ENCODE measurements at regions not wholly inside any gene's neighbourhood (a gene's known extent, or its start where the extent isn't known, plus 50 kb on each side); places are given as distances from the start of the nearest gene placed in this dataset.

DNA sequence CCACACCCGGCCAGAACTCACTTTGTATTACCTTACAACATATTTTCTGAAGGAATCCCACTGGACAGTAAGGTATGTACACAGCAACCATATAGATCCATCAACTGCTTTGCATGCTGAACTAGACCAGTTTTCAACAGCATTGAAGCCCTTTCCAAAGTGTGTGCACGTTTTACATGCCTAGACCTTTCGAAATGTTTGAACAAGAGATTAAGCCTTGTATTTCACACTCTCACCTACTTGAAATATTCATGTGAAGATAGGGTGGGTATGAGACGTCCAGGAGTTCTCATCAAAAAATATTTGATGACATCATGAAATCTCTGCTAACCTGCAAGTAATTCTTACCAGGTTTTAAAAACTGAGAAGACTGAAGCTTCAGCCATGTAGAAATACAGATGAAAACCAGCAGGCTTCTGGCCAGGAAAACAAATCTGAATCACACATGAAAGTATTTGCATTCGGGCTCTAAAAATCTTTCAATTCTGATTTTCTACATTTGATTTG, 387.0 kb upstream of the PSMD7 start (continued):
- TF ChIP-seq, protein P1, sequence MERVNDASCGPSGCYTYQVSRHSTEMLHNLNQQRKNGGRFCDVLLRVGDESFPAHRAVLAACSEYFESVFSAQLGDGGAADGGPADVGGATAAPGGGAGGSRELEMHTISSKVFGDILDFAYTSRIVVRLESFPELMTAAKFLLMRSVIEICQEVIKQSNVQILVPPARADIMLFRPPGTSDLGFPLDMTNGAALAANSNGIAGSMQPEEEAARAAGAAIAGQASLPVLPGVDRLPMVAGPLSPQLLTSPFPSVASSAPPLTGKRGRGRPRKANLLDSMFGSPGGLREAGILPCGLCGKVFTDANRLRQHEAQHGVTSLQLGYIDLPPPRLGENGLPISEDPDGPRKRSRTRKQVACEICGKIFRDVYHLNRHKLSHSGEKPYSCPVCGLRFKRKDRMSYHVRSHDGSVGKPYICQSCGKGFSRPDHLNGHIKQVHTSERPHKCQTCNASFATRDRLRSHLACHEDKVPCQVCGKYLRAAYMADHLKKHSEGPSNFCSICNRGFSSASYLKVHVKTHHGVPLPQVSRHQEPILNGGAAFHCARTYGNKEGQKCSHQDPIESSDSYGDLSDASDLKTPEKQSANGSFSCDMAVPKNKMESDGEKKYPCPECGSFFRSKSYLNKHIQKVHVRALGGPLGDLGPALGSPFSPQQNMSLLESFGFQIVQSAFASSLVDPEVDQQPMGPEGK (CRISPR knock-in tag; IDR thresholded peaks at IDR 0.05): no peak
- TF ChIP-seq, protein P2, sequence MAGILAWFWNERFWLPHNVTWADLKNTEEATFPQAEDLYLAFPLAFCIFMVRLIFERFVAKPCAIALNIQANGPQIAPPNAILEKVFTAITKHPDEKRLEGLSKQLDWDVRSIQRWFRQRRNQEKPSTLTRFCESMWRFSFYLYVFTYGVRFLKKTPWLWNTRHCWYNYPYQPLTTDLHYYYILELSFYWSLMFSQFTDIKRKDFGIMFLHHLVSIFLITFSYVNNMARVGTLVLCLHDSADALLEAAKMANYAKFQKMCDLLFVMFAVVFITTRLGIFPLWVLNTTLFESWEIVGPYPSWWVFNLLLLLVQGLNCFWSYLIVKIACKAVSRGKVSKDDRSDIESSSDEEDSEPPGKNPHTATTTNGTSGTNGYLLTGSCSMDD (CRISPR knock-in tag; IDR thresholded peaks at IDR 0.05): no peak
- TF ChIP-seq AGO1 (IDR thresholded peaks at IDR 0.05; ENCODE audit: low read depth, low read length, poor library complexity, severe bottlenecking): no peak
- no peak for TF ChIP-seq ZNF337 (CRISPR knock-in tag; IDR thresholded peaks at IDR 0.05; ENCODE audit: borderline replicate concordance, low read depth)
- TF ChIP-seq POLR2AphosphoS5 (IDR thresholded peaks at IDR 0.05; ENCODE audit: low read depth, low read length): no peak
- TF ChIP-seq, protein P3, sequence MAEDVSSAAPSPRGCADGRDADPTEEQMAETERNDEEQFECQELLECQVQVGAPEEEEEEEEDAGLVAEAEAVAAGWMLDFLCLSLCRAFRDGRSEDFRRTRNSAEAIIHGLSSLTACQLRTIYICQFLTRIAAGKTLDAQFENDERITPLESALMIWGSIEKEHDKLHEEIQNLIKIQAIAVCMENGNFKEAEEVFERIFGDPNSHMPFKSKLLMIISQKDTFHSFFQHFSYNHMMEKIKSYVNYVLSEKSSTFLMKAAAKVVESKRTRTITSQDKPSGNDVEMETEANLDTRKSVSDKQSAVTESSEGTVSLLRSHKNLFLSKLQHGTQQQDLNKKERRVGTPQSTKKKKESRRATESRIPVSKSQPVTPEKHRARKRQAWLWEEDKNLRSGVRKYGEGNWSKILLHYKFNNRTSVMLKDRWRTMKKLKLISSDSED (CRISPR knock-in tag; IDR thresholded peaks at IDR 0.05): no peak
- peak; percentile 28; the same call in 1 of the 2 replicates for TF ChIP-seq MAFF (IDR thresholded peaks at IDR 0.05; ENCODE audit: low read depth, low read length)

DNA sequence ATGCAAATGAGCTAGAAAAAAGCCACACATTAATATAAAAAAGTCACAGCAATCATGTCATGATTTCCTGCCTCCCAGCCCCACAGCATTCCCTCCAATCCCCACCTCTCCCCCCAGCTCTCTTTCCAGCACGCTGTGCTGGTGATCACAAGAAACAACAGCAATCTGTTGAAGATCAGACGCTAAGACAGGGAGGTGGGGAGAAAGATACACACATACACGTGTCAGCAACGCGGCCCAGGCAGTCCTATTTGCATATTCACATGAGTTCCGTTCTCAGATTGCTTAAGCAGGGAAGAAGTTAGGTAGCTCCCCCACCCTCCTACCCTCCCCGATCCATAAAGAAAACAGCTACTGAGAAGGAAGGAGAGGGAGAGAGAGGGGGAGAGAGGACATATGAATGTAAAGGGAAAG, 405.5 kb upstream of the PSMD7 start:
- no peak overlapping the region for H3K27ac ChIP-seq (ENCODE audit: extremely low read length, insufficient read depth, low read length)
- DNase-seq (ENCODE audit: low spot score) (no peak), ATAC-seq (no peak), FAIRE-seq (no peak)
- no peak overlapping the region for H3K4me3 ChIP-seq (replicated peaks in 1 of 3; ENCODE audit: insufficient read depth in 1 of 3, low read depth in 2 of 3, low read length in 3 of 3)
- H3K79me2 ChIP-seq (ENCODE audit: insufficient read depth, low read length): no peaks in the 10 kb centered on the region
- H3K27me3 ChIP-seq (ENCODE audit: control insufficient read depth in 1 of 2, insufficient read depth in 2 of 2, low read length in 2 of 2): peaks cover 1 to 45% of the 10 kb centered on the region in 2 experiments; a peak in 4 of 5 replicates
- in situ Hi-C loops (cut with HindIII; ENCODE audit: extremely low pct_ligation_motif_present, low pct_unique_long_range_greater_than_20kb): no loop called here
- TF ChIP-seq ZBTB21 (CRISPR knock-in tag; IDR thresholded peaks at IDR 0.05) (no peak), NAIF1 (CRISPR knock-in tag; IDR thresholded peaks at IDR 0.05; ENCODE audit: borderline replicate concordance) (no peak), ZNF773 (CRISPR knock-in tag; IDR thresholded peaks at IDR 0.05; ENCODE audit: borderline replicate concordance) (no peak), ZNF772 (CRISPR knock-in tag; IDR thresholded peaks at IDR 0.05) (no peak)
- TF ChIP-seq, protein P4, sequence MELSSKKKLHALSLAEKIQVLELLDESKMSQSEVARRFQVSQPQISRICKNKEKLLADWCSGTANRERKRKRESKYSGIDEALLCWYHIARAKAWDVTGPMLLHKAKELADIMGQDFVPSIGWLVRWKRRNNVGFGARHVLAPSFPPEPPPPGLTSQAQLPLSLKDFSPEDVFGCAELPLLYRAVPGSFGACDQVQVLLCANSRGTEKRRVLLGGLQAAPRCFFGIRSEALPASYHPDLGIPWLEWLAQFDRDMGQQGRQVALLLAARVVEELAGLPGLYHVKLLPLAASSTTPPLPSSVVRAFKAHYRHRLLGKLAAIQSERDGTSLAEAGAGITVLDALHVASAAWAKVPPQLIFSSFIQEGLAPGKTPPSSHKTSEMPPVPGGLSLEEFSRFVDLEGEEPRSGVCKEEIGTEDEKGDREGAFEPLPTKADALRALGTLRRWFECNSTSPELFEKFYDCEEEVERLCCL (CRISPR knock-in tag; IDR thresholded peaks at IDR 0.05; ENCODE audit: borderline replicate concordance): no peak
- WGBS (ENCODE audit: low lambda C conversion rate): under 1% methylated on average over 7 of the region's 7 CpGs
- BruUV-seq (replicated peaks): no TSS peak
- intact Hi-C loops (cut with micrococcal nuclease; ENCODE audit: unreplicated experiment): no loop called here
- H3K4me2 ChIP-seq (ENCODE audit: low read depth, low read length): no peak overlapping the region
- H2AFZ ChIP-seq (ENCODE audit: low read length): no peak overlapping the region
- ChIA-PET CTCF (ENCODE audit: low intra/inter-chr PET ratio, low total read pairs) (no interaction called here), POLR2A (no interaction called here)
- no peaks in the 10 kb centered on the region for H3K9me3 ChIP-seq (ENCODE audit: low read length)
- H3K9ac ChIP-seq (ENCODE audit: insufficient read depth, low read depth, low read length): no peak overlapping the region
- H4K20me1 ChIP-seq (ENCODE audit: insufficient read depth, low read length): no peaks in the 10 kb centered on the region
- H3K36me3 ChIP-seq (replicated peaks in 1 of 2; ENCODE audit: control insufficient read depth in 1 of 2, insufficient read depth in 2 of 2, low read length in 2 of 2): no peaks in the 10 kb centered on the region
- no peaks in the 10 kb centered on the region for H3K4me1 ChIP-seq (ENCODE audit: insufficient read depth, low read length)

Measured in HepG2 (cell line).